Osteocyte (in vitro differentiated cells): ENCODE measurements at regions not wholly inside any gene's neighbourhood (a gene's known extent, or its start where the extent isn't known, plus 50 kb on each side); places are given as distances from the start of the nearest gene placed in this dataset.

ENCODE experiments used
- DNase-seq: peaks from one replicate; pipeline ENCODE4 v3.0.0; 2021; ENCODE audit warnings: mixed read lengths; ENCODE audit not compliant: unreplicated experiment; ENCODE audit errors: extremely low spot score
- H3K27ac Mint-ChIP-seq: one replicate; pipeline ENCODE4 v1.8.0; 2021; ENCODE audit warnings: mild to moderate bottlenecking, mixed read lengths; ENCODE audit not compliant: unreplicated experiment
- H3K27me3 Mint-ChIP-seq: one replicate; pipeline ENCODE4 v1.8.0; 2021; ENCODE audit warnings: mixed read lengths; ENCODE audit not compliant: unreplicated experiment
- H3K36me3 Mint-ChIP-seq: one replicate; pipeline ENCODE4 v1.8.0; 2021; ENCODE audit warnings: mixed read lengths; ENCODE audit not compliant: unreplicated experiment
- H3K4me1 Mint-ChIP-seq: one replicate; pipeline ENCODE4 v1.8.0; 2021; ENCODE audit warnings: mixed read lengths; ENCODE audit not compliant: unreplicated experiment
- H3K4me3 Mint-ChIP-seq: one replicate; pipeline ENCODE4 v1.8.0; 2021; ENCODE audit warnings: mild to moderate bottlenecking, moderate library complexity, mixed read lengths; ENCODE audit not compliant: unreplicated experiment
- H3K9me3 Mint-ChIP-seq: one replicate; pipeline ENCODE4 v1.8.0; 2021; ENCODE audit warnings: mixed read lengths; ENCODE audit not compliant: unreplicated experiment
- CTCF ChIP-seq: fragments of 200-600 bp; sonication (generic); IDR thresholded peaks from 2 replicates; pipeline ENCODE4 v1.5.0; 2021; ENCODE audit warnings: antibody characterized with exemption, mild to moderate bottlenecking, moderate library complexity

- Mint-ChIP-seq H3K4me1 (no peaks in the 10 kb centered on the region), H3K27ac (no peak overlapping the region), H3K9me3 (peaks cover 28% of the 10 kb centered on the region), H3K27me3 (no peaks in the 10 kb centered on the region), H3K36me3 (no peaks in the 10 kb centered on the region), H3K4me3 (no peak overlapping the region)
- no peak for DNase-seq
- TF ChIP-seq CTCF, result no peak
Observed at GRCh38 chr11:40062616-40063015, 1396.8 kb downstream of the LRRC4C start.

GRCh38 chr11:40061221-40061620, 1398.2 kb downstream of the LRRC4C start:
- no peak overlapping the region for H3K4me3 Mint-ChIP-seq
- no peak overlapping the region for H3K27ac Mint-ChIP-seq
- no peaks in the 10 kb centered on the region for H3K4me1 Mint-ChIP-seq
- H3K27me3 Mint-ChIP-seq, result no peaks in the 10 kb centered on the region
- TF ChIP-seq CTCF, result no peak
- DNase-seq, result no peak
- no peaks in the 10 kb centered on the region for H3K36me3 Mint-ChIP-seq
- peaks cover 28% of the 10 kb centered on the region for H3K9me3 Mint-ChIP-seq

- no peak for DNase-seq
- H3K4me1 Mint-ChIP-seq, result no peaks in the 10 kb centered on the region
- no peaks in the 10 kb centered on the region for H3K36me3 Mint-ChIP-seq
- TF ChIP-seq CTCF, result no peak
- no peak overlapping the region for H3K4me3 Mint-ChIP-seq
- no peak overlapping the region for H3K27ac Mint-ChIP-seq
- peaks cover 33% of the 10 kb centered on the region for H3K9me3 Mint-ChIP-seq
- H3K27me3 Mint-ChIP-seq, result no peaks in the 10 kb centered on the region
Observed at GRCh38 chr11:40054631-40055030, 1404.8 kb downstream of the LRRC4C start.

- no peaks in the 10 kb centered on the region for H3K4me1 Mint-ChIP-seq
- peaks cover 35% of the 10 kb centered on the region for H3K9me3 Mint-ChIP-seq
- no peak overlapping the region for H3K27ac Mint-ChIP-seq
- no peak for TF ChIP-seq CTCF
- DNase-seq, result no peak
- H3K27me3 Mint-ChIP-seq, result no peaks in the 10 kb centered on the region
- no peak overlapping the region for H3K4me3 Mint-ChIP-seq
- no peaks in the 10 kb centered on the region for H3K36me3 Mint-ChIP-seq
Observed at GRCh38 chr11:40045312-40045711, 1414.1 kb downstream of the LRRC4C start.

- H3K4me3 Mint-ChIP-seq, result no peak overlapping the region
- H3K9me3 Mint-ChIP-seq, result peaks cover 42% of the 10 kb centered on the region
- no peaks in the 10 kb centered on the region for H3K36me3 Mint-ChIP-seq
- no peak overlapping the region for H3K27ac Mint-ChIP-seq
- H3K27me3 Mint-ChIP-seq, result no peaks in the 10 kb centered on the region
- DNase-seq, result no peak
- no peaks in the 10 kb centered on the region for H3K4me1 Mint-ChIP-seq
- no peak for TF ChIP-seq CTCF
Observed at GRCh38 chr11:40037005-40037404, 1422.4 kb downstream of the LRRC4C start.
